Stomach (tissue), 4 donors: ENCODE measurements at regions not wholly inside any gene's neighbourhood (a gene's known extent, or its start where the extent isn't known, plus 50 kb on each side); places are given as distances from the start of the nearest gene placed in this dataset.

ENCODE experiments used
- CTCF ChIP-seq, 7 experiments: fragments of 450-650 bp in 4 of 7; fragments of 200-600 bp in 3 of 7; sonication (generic) in 3 of 7; IDR thresholded peaks; one replicate each; pipeline ENCODE4 v1.5.1; 2016 to 2019; ENCODE audit warnings: antibody characterized with exemption in 7 of 7, control low read depth in 2 of 7, mild to moderate bottlenecking in 1 of 7
- EP300 ChIP-seq: sonication (generic); formaldehyde crosslinking; IDR thresholded peaks from one replicate; pipeline ENCODE4 v1.6.1; 2017; ENCODE audit warnings: antibody characterized with exemption
- POLR2A ChIP-seq, 4 donors: fragments of 450-650 bp; IDR thresholded peaks; one replicate each; pipeline ENCODE4 v1.6.1; 2016; ENCODE audit warnings: antibody characterized with exemption in 4 of 4, control low read depth in 2 of 4, mild to moderate bottlenecking in 1 of 4, moderate library complexity in 1 of 4
- POLR2AphosphoS5 ChIP-seq, 3 donors: sonication (generic); formaldehyde crosslinking; IDR thresholded peaks; one replicate each; pipeline ENCODE4 v1.6.1; 2016; ENCODE audit warnings: antibody characterized with exemption in 3 of 3

GRCh38 chr10:65010845-65011244 is 1489.6 kb downstream of the REEP3 start:
- TF ChIP-seq CTCF (IDR thresholded peaks at IDR 0.05) (no peak), EP300 (no peak), POLR2A (IDR thresholded peaks at IDR 0.05) (no peak), POLR2AphosphoS5 (IDR thresholded peaks at IDR 0.05) (no peak)
